Breast epithelium (tissue), 4 donors: ENCODE measurements at regions not wholly inside any gene's neighbourhood (a gene's known extent, or its start where the extent isn't known, plus 50 kb on each side); places are given as distances from the start of the nearest gene placed in this dataset.

Experiments used
- DNase-seq, 2 donors: peaks; one replicate each; pipeline ENCODE4 v3.0.0-alpha.2; 2019; ENCODE audit warnings: low spot score in 2 of 2
- H3K27ac ChIP-seq, 2 donors: fragments of 200-600 bp; sonication (generic) in 1 of 2; one replicate each; pipeline ENCODE4 v1.5.1; 2016 to 2019; ENCODE audit warnings: mild to moderate bottlenecking in 1 of 2
- H3K27me3 ChIP-seq, 2 donors: fragments of 200-600 bp; sonication (generic) in 1 of 2; one replicate each; pipeline versions ENCODE4 v1.5.1 to v1.6.0; 2017 to 2019; ENCODE audit warnings: control low read depth in 1 of 2, mild to moderate bottlenecking in 1 of 2
- H3K36me3 ChIP-seq: fragments of 200-600 bp; one replicate; pipeline ENCODE4 v1.5.1; 2019
- H3K4me1 ChIP-seq, 2 donors: fragments of 200-600 bp; sonication (generic); one replicate each; pipeline ENCODE4 v1.5.1; 2016 to 2019; ENCODE audit warnings: control low read depth in 1 of 2
- H3K4me3 ChIP-seq, 3 donors: fragments of 200-600 bp; sonication (generic); 1 replicate in 2 of 3; 2 replicates in 1 of 3; pipeline ENCODE4 v1.5.1; 2016 to 2019; ENCODE audit warnings: mild to moderate bottlenecking in 3 of 3, moderate library complexity in 2 of 3
- H3K9me3 ChIP-seq, 2 donors: fragments of 200-600 bp; sonication (generic) in 1 of 2; one replicate each; pipeline ENCODE4 v1.5.1; 2016 to 2019; ENCODE audit warnings: control low read depth in 1 of 2
- CTCF ChIP-seq, 3 donors: fragments of 450-650 bp; IDR thresholded peaks; one replicate each; pipeline ENCODE4 v1.5.1; 2016 to 2017; ENCODE audit warnings: antibody characterized with exemption in 3 of 3, mild to moderate bottlenecking in 3 of 3, moderate library complexity in 3 of 3
- POLR2A ChIP-seq: fragments of 450-650 bp; IDR thresholded peaks from one replicate; pipeline ENCODE4 v1.6.1; 2016; ENCODE audit warnings: antibody characterized with exemption, mild to moderate bottlenecking, moderate library complexity
- POLR2AphosphoS5 ChIP-seq, 3 donors: sonication (generic); formaldehyde crosslinking; IDR thresholded peaks; one replicate each; pipeline ENCODE4 v1.6.1; 2017; ENCODE audit warnings: antibody characterized with exemption in 3 of 3
- intact Hi-C: fragments of 100-400 bp; cut with DNase I; formaldehyde crosslinking; loops from one replicate; pipeline ENCODE4 v1.15.1; 2023; ENCODE audit warnings: low total_unique reads

- intact Hi-C loops = no loop called here
- no peak for TF ChIP-seq POLR2AphosphoS5 (IDR thresholded peaks at IDR 0.05)
- no peak overlapping the region for H3K4me3 ChIP-seq
- no peak for DNase-seq
- no peaks in the 10 kb centered on the region for H3K9me3 ChIP-seq
- H3K27me3 ChIP-seq = no peaks in the 10 kb centered on the region
- no peaks in the 10 kb centered on the region for H3K36me3 ChIP-seq
- H3K4me1 ChIP-seq = peaks cover 5 to 19% of the 10 kb centered on the region in 2 donors
- H3K27ac ChIP-seq = peak overlapping the region; percentile 52 to 53
These were observed 89.2 kb upstream of the CLMN start for GRCh38 chr14:95408731-95409476.

DNA sequence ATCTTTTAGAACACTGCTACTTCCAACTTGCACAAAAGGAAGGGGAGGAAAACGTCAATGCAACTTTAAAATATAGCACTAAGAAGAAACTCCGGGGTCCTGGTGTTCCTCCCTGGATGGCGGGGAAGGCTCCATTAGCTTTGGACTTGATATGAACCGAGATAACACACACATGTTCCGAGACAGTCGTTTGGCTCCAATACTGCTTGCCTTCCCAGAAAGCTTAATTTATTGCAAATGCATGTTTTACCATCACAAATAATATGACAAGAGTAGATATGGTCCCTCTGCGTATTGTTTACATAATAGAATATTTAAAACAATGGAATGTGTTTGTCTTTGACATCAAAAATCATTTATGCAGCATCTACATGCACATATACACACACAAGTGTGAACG, 87.6 kb upstream of the CLMN start:
- Histone ChIP-seq H3K4me1 (peaks cover 5 to 19% of the 10 kb centered on the region in 2 donors), H3K36me3 (no peaks in the 10 kb centered on the region), H3K4me3 (no peak overlapping the region), H3K9me3 (no peaks in the 10 kb centered on the region), H3K27ac (peak overlapping the region in 1 of 2 donors; percentile 53), H3K27me3 (no peaks in the 10 kb centered on the region)
- intact Hi-C loops = no loop called here
- DNase-seq = no peak
- TF ChIP-seq POLR2A (no peak), POLR2AphosphoS5 (IDR thresholded peaks at IDR 0.05) (no peak), CTCF (IDR thresholded peaks at IDR 0.05) (no peak)

- Histone ChIP-seq H3K27me3 (no peaks in the 10 kb centered on the region), H3K9me3 (no peaks in the 10 kb centered on the region), H3K4me3 (no peak overlapping the region), H3K36me3 (no peaks in the 10 kb centered on the region), H3K27ac (peak overlapping the region in 1 of 2 donors; percentile 14), H3K4me1 (peaks cover 5 to 19% of the 10 kb centered on the region in 2 donors)
- TF ChIP-seq POLR2A (no peak), POLR2AphosphoS5 (IDR thresholded peaks at IDR 0.05) (peak in 1 of 3 donors; percentile 38), CTCF (IDR thresholded peaks at IDR 0.05) (no peak)
- intact Hi-C loops = no loop called here
- DNase-seq = no peak
These were observed 87.1 kb upstream of the CLMN start for GRCh38 chr14:95406756-95407277.

DNA sequence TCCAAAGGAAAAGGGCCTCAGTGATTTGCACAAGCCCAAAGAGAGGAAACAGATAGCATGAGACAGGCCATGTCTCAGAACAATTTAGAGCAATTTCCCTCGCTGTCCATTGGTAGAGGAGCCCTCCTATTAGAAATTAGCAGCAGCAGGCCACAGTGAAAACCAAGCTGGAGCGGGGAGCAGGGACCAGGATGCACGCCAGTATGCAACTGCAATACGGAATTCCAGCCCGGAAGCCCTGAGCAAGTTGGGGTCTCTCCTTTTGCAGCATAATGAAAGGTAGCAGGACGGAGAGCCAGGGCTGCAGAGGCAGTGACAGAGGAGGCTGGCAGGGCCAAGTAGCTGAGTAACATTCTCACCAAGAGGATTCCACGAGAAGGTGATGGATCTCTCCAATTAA, 84.9 kb upstream of the CLMN start:
- Histone ChIP-seq H3K27ac (no peak overlapping the region), H3K9me3 (no peaks in the 10 kb centered on the region), H3K36me3 (no peaks in the 10 kb centered on the region), H3K4me3 (no peak overlapping the region), H3K27me3 (no peaks in the 10 kb centered on the region), H3K4me1 (peaks cover 1 to 12% of the 10 kb centered on the region in 2 donors)
- intact Hi-C loops = no loop called here
- DNase-seq = no peak
- no peak for TF ChIP-seq POLR2A
- TF ChIP-seq POLR2AphosphoS5 (IDR thresholded peaks at IDR 0.05) = no peak

DNA sequence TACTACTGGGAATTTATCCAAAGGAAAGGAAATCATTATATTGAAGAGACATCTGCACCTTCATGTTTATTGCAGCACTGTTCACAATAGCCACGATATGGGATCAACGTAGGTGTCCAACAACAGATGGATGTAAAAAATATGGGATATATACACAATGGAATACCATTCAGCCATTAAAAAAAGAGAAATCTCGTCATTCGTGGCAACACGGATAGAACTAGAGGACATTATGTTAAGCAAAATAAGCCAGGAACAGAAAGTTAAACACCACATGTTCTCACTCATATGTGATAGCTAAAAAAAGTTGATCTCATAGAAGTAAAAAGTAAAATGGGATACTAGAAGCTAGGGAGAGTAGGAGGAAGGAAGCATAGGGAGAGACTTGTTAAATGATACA, 82.9 kb upstream of the CLMN start:
- Histone ChIP-seq H3K36me3 (no peaks in the 10 kb centered on the region), H3K4me3 (no peak overlapping the region), H3K9me3 (no peaks in the 10 kb centered on the region), H3K27me3 (no peaks in the 10 kb centered on the region), H3K4me1 (no peaks in the 10 kb centered on the region), H3K27ac (peak overlapping the region in 1 of 2 donors; percentile 40)
- intact Hi-C loops = no loop called here
- DNase-seq = no peak
- TF ChIP-seq POLR2AphosphoS5 (IDR thresholded peaks at IDR 0.05) (no peak), POLR2A (no peak), CTCF (IDR thresholded peaks at IDR 0.05) (no peak)

DNA sequence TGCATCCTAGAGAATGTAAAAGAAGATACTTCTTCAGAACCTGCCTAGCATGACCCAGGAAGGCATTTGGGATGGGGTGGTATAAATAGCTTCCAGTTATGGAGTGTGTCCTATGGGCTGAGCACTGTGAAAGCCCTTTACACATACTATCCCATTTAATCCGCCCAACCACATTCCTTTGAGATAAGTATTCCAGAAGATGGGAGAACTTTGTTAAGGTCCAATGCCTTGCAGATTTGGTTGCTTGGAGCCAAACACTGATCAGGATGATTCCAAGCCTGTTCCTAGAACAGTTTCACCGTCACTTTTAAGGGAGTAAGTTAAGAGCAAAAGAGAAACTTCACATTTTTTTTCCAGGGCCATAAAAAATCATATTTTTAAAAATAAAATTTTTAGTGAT, 82.5 kb upstream of the CLMN start:
- Histone ChIP-seq H3K9me3 (no peaks in the 10 kb centered on the region), H3K4me1 (no peaks in the 10 kb centered on the region), H3K27me3 (no peaks in the 10 kb centered on the region), H3K4me3 (no peak overlapping the region), H3K27ac (peak overlapping the region in 1 of 2 donors; percentile 68), H3K36me3 (no peaks in the 10 kb centered on the region)
- no peak for DNase-seq
- intact Hi-C loops = no loop called here
- TF ChIP-seq POLR2AphosphoS5 (IDR thresholded peaks at IDR 0.05) (no peak), CTCF (IDR thresholded peaks at IDR 0.05) (no peak), POLR2A (no peak)
